HCT116 (cell line): ENCODE measurements at regions not wholly inside any gene's neighbourhood (a gene's known extent, or its start where the extent isn't known, plus 50 kb on each side); places are given as distances from the start of the nearest gene placed in this dataset.

Source experiments
- ATAC-seq: fragments of 200-7000 bp; cut with Tn5 transposase; 2 replicates; pipeline ENCODE4 v1.9.1; 2020; ENCODE audit warnings: mild to moderate bottlenecking, moderate library complexity
- BruUV-seq: library from RNA; stranded (reverse); fragments of 400-500 nt; replicated peaks from 2 replicates; lab custom pipeline; 2021; lab: Mats Ljungman, UMichigan
- CTCF ChIA-PET: fragments of 300-600 bp; sonication (Branson Sonifier 250); formaldehyde crosslinking; loops from one replicate; lab custom pipeline; 2021; ENCODE audit warnings: antibody characterized with exemption; lab: Charles Lee
- POLR2A ChIA-PET: fragments of 300-600, 350-600 bp; sonication (Branson Sonifier 250); formaldehyde crosslinking; loops from one replicate; lab custom pipeline; 2021; ENCODE audit warnings: antibody characterized with exemption; lab: Charles Lee
- RAD21 ChIA-PET, 2 experiments: fragments of 300-600 bp; sonication (Branson Sonifier 250); formaldehyde crosslinking; loops; one replicate each; lab custom pipeline; 2023; ENCODE audit warnings: low total read pairs in 2 of 2; ENCODE audit not compliant: uncharacterized antibody in 2 of 2, unreplicated experiment in 2 of 2, low non-redundant PET in 1 of 2; lab: Charles Lee
- DNase-seq: peaks from one replicate; pipeline ENCODE4 v3.0.0-alpha.2; 2010; ENCODE audit warnings: low read depth, low spot score
- H2AFZ ChIP-seq: fragments of 200-600 bp; shearing (Covaris generic), sonication (generic); 2 replicates; pipeline ENCODE4 v1.6.1; 2017; ENCODE audit warnings: low read depth, mixed run types, mixed read lengths, antibody characterized with exemption, low read length; ENCODE audit not compliant: poor library complexity, severe bottlenecking
- H3K27ac ChIP-seq: 2 replicates; pipeline ENCODE4 v1.5.1; 2012; ENCODE audit warnings: low read depth, low read length
- H3K27me3 ChIP-seq: fragments of 200-600 bp; sonication (generic); 2 replicates; pipeline ENCODE4 v1.6.1; 2016; ENCODE audit warnings: mixed run types, low read length, mixed read lengths; ENCODE audit not compliant: insufficient read depth
- H3K36me3 ChIP-seq, 2 experiments: fragments of 200-500 bp in 1 of 2; fragments of 200-600 bp in 1 of 2; sonication (Bioruptor generic) in 1 of 2; sonication (generic) in 1 of 2; 2 replicates each; pipeline versions ENCODE4 v1.5.1 to v1.6.1; 2014 to 2016; ENCODE audit warnings: low read length in 2 of 2, inconsistent platforms in 1 of 2, mixed read lengths in 1 of 2, mixed run types in 1 of 2; ENCODE audit not compliant: insufficient read depth in 2 of 2, control insufficient read depth in 1 of 2
- H3K4me1 ChIP-seq, 2 experiments: fragments of 200-600 bp in 1 of 2; sonication (generic) in 1 of 2; 2 replicates each; pipeline versions ENCODE4 v1.5.1 to v1.6.1; 2012 to 2017; ENCODE audit warnings: low read length in 2 of 2, inconsistent platforms in 1 of 2, mild to moderate bottlenecking in 1 of 2, mixed read lengths in 1 of 2, mixed run types in 1 of 2, moderate library complexity in 1 of 2; ENCODE audit not compliant: insufficient read depth in 2 of 2, control insufficient read depth in 1 of 2
- H3K4me2 ChIP-seq: fragments of 200-600 bp; sonication (generic); 2 replicates; pipeline ENCODE4 v1.6.1; 2017; ENCODE audit warnings: mixed run types, low read length, mixed read lengths
- H3K4me3 ChIP-seq, 2 experiments: fragments of 200-600 bp in 1 of 2; sonication (generic) in 1 of 2; replicated peaks in 1 of 2; 2 replicates each; pipeline ENCODE4 v1.5.1; 2011 to 2016; ENCODE audit warnings: low read length in 2 of 2, control low read depth in 1 of 2, low read depth in 1 of 2, mild to moderate bottlenecking in 1 of 2, mixed read lengths in 1 of 2, mixed run types in 1 of 2
- H3K79me2 ChIP-seq: fragments of 200-600 bp; sonication (generic); 2 replicates; pipeline ENCODE4 v1.6.1; 2017; ENCODE audit warnings: mild to moderate bottlenecking, mixed run types, low read length, moderate library complexity, mixed read lengths; ENCODE audit not compliant: insufficient read depth
- H3K9ac ChIP-seq: fragments of 200-600 bp; sonication (generic); 2 replicates; pipeline ENCODE4 v1.6.1; 2016; ENCODE audit warnings: low read length, mixed read lengths
- H3K9me2 ChIP-seq: fragments of 200-600 bp; sonication (generic), shearing (Covaris generic); 2 replicates; pipeline ENCODE4 v1.6.1; 2017; ENCODE audit warnings: mixed run types, mild to moderate bottlenecking, moderate library complexity; ENCODE audit not compliant: insufficient read depth
- H3K9me3 ChIP-seq, 2 experiments: fragments of 200-500 bp in 1 of 2; fragments of 200-600 bp in 1 of 2; sonication (Bioruptor generic) in 1 of 2; sonication (generic) in 1 of 2; 2 replicates each; pipeline ENCODE4 v1.6.1; 2014 to 2017; ENCODE audit warnings: low read length in 2 of 2, mixed read lengths in 2 of 2, inconsistent platforms in 1 of 2, low read depth in 1 of 2, mild to moderate bottlenecking in 1 of 2, mixed run types in 1 of 2, moderate library complexity in 1 of 2; ENCODE audit not compliant: control insufficient read depth in 1 of 2, insufficient read depth in 1 of 2
- H4K20me1 ChIP-seq: fragments of 200-600 bp; sonication (generic), shearing (Covaris generic); 2 replicates; pipeline ENCODE4 v1.6.1; 2017; ENCODE audit warnings: mixed run types, mild to moderate bottlenecking, moderate library complexity; ENCODE audit not compliant: insufficient read depth
- ATF3 ChIP-seq: IDR thresholded peaks from 2 replicates; pipeline ENCODE4 v1.6.1; 2012
- ELF1 ChIP-seq: IDR thresholded peaks from 2 replicates; pipeline ENCODE4 v1.6.1; 2012; ENCODE audit warnings: low read depth, borderline replicate concordance
- EZH2phosphoT487 ChIP-seq: fragments of 200-600 bp; IDR thresholded peaks from 2 replicates; pipeline ENCODE4 v1.6.1; 2018; ENCODE audit warnings: antibody characterized with exemption, borderline replicate concordance
- POLR2A ChIP-seq: IDR thresholded peaks from 2 replicates; pipeline ENCODE4 v1.7.0; 2011; ENCODE audit warnings: borderline replicate concordance; ENCODE audit not compliant: insufficient read depth, insufficient read length; ENCODE audit errors: extremely low read depth
- POLR2AphosphoS5 ChIP-seq: IDR thresholded peaks from 2 replicates; pipeline ENCODE4 v1.6.1; 2011; ENCODE audit warnings: mild to moderate bottlenecking, low read depth, low read length, moderate library complexity
- RAD21 ChIP-seq: IDR thresholded peaks from 2 replicates; pipeline ENCODE4 v1.6.1; 2012; ENCODE audit warnings: low read depth, mild to moderate bottlenecking
- REST ChIP-seq: IDR thresholded peaks from 2 replicates; pipeline ENCODE4 v1.6.1; 2012; ENCODE audit warnings: low read depth
- SIN3A ChIP-seq: IDR thresholded peaks from 2 replicates; pipeline ENCODE4 v1.6.1; 2012; ENCODE audit warnings: low read depth
- SP1 ChIP-seq: IDR thresholded peaks from 2 replicates; pipeline ENCODE4 v1.6.1; 2012; ENCODE audit warnings: low read depth
- SRF ChIP-seq: IDR thresholded peaks from 2 replicates; pipeline ENCODE4 v1.6.1; 2012; ENCODE audit warnings: low read depth
- TCF7L2 ChIP-seq: IDR thresholded peaks from 2 replicates; pipeline ENCODE4 v1.7.0; 2011; ENCODE audit warnings: borderline replicate concordance, inconsistent platforms; ENCODE audit not compliant: insufficient read depth, insufficient read length; ENCODE audit errors: extremely low read depth
- YY1 ChIP-seq: IDR thresholded peaks from 2 replicates; pipeline ENCODE4 v1.6.1; 2011; ENCODE audit warnings: low read length, low read depth, moderate library complexity, mild to moderate bottlenecking; ENCODE audit not compliant: insufficient replicate concordance; ENCODE audit errors: extremely low read depth
- ZBTB33 ChIP-seq: IDR thresholded peaks from 2 replicates; pipeline ENCODE4 v1.6.1; 2011; ENCODE audit warnings: mild to moderate bottlenecking, low read length, moderate library complexity; ENCODE audit not compliant: insufficient replicate concordance; ENCODE audit errors: extremely low read depth
- ZNF274 ChIP-seq: fragments of 200-500 bp; sonication (Bioruptor generic); IDR thresholded peaks from 2 replicates; pipeline ENCODE4 v1.6.1; 2014; ENCODE audit warnings: mild to moderate bottlenecking, low read depth, low read length, inconsistent platforms
- intact Hi-C: fragments of 100-400 bp; cut with micrococcal nuclease; formaldehyde crosslinking; loops from 2 replicates; pipeline ENCODE4 v1.10.0; 2022

DNA sequence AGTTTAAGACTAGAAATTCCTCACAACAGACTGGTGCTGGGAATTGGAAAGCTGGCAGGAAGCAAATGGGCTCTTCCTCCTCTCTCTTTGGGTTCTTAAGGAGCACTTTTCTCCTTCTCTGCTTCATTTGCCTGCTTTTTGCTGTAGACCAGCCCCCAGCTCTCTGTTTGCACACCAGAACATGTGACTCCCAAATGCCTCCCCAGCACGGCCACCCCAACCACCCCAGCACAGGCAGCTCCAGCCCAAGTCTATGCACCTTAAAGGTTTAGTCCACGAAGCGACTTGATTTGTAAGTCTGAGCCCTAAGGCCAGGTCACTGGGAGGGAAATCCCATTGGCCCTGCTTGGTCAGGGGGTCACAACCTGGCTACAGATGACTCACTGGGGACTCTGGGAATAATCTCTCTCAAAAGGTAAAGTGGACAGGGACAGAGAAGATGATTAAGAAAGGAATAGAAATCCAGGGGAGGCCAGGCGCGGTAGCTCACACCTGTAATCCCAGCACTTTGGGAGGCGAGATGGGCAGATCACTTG, 377.8 kb upstream of the PROK2 start:
- Histone ChIP-seq H3K9me3 (no peaks in the 10 kb centered on the region), H3K27me3 (no peaks in the 10 kb centered on the region), H4K20me1 (no peaks in the 10 kb centered on the region), H3K9me2 (no peaks in the 10 kb centered on the region), H3K4me1 (peaks cover 0 to 8% of the 10 kb centered on the region in 2 experiments; a peak in 2 of 4 replicates), H3K9ac (no peak overlapping the region), H3K4me3 (no peak overlapping the region), H2AFZ (no peak overlapping the region), H3K36me3 (no peaks in the 10 kb centered on the region), H3K79me2 (no peaks in the 10 kb centered on the region), H3K27ac (no peak overlapping the region), H3K4me2 (no peak overlapping the region)
- RAD21 ChIA-PET: no interaction called here
- BruUV-seq: no TSS peak
- CTCF ChIA-PET: interaction anchor here (0.9 kb wide), 1 partner anchor 10 kb away, joined by 3 read pairs; no protein-coding TSS in a partner anchor
- TF ChIP-seq POLR2AphosphoS5 (no peak), SIN3A (no peak), EZH2phosphoT487 (no peak), ZNF274 (no peak), ZBTB33 (no peak), ATF3 (no peak), RAD21 (no peak), SRF (no peak), YY1 (no peak), SP1 (no peak), REST (no peak), TCF7L2 (no peak), ELF1 (no peak), POLR2A (no peak)
- DNase-seq: no peak
- POLR2A ChIA-PET: no interaction called here
- intact Hi-C loops: no loop called here
- no peak for ATAC-seq
